GM12872 (cell line): ENCODE measurements at regions not wholly inside any gene's neighbourhood (a gene's known extent, or its start where the extent isn't known, plus 50 kb on each side); places are given as distances from the start of the nearest gene placed in this dataset.

Experiments
- CTCF ChIP-seq: IDR thresholded peaks from 3 replicates; pipeline ENCODE4 v1.5.1; 2011; ENCODE audit warnings: low read depth, mild to moderate bottlenecking, low read length, moderate library complexity; ENCODE audit not compliant: insufficient read depth

DNA sequence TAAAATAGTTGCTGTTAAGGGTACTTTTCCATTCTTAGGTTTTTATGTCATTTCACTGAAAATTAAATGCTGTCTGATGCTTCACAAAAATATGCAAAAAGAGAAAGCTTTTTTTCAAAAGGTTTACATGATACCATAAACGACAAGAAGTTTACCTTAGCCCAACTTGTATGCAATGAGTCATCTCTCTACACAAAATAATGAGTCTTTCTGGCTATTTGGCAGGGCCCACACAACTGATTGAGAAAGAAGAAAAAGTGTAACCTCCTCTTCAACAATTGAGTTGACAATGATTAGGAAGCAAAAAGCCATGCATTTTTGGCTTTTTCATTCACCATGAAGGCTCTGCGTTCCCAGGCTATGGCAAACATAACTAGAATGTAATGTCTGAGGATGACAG, 165.4 kb upstream of the CPNE8 start:
- TF ChIP-seq CTCF, result no peak

DNA sequence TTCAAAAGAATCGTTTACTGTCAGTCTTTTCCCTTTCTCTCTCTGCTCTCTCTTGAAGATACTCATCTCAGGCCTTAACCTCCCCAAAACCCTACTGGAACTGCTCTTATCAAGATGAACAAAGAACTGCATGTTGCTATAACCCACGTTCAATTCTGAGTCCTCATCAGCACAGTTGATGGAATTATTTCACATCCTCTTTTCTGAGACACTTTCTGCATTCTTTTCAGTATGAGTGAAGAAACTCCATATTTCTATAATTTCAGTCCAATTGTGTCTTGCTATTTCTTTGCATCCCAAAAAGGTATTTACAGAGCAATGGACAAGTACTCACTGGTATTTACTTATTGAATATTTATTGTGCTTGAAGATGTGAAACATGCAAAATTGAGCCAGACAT, 160.1 kb upstream of the CPNE8 start:
- no peak for TF ChIP-seq CTCF

DNA sequence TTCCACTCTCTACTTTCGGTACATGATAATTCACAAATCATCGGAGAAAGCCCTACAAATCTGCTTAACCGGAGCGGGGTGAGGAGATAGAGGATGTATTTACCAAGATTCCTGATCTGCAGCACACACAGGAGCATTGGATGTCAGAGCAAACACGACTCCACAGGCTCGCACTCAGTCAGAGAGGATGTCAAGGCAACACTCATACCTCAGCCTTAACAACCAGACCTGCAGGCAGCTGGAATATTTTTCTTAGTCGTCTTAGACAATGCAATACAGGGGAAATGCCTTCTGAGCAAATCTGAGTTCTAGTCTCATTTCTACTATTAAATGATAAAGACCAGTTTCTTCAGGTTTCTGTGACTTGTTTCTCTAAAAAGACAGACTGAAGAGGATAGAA, 159.3 kb upstream of the CPNE8 start:
- TF ChIP-seq CTCF, result no peak

GRCh38 chr12:39062266-39062996, 157.0 kb upstream of the CPNE8 start:
- TF ChIP-seq CTCF, result no peak

GRCh38 chr12:39061576-39061975, 156.2 kb upstream of the CPNE8 start:
- no peak for TF ChIP-seq CTCF

DNA sequence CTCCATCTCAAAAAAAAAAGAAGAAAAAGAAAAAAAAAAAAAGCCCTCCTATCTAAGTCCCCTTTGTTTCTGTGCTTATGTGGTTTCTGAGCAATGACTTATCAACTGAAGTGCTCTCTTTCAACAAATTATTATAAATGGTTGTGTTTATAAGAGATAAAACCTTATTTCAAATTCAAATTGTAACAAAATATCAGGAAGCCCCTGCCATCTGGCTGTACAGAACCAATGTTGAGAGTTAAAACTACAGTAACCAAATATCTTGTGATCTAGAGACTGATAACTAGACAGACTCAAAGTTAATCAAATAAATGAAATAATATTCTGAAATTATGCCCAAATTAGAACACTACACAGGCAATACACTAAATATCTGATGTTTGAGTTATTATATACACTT, 143.0 kb upstream of the CPNE8 start:
- no peak for TF ChIP-seq CTCF

DNA sequence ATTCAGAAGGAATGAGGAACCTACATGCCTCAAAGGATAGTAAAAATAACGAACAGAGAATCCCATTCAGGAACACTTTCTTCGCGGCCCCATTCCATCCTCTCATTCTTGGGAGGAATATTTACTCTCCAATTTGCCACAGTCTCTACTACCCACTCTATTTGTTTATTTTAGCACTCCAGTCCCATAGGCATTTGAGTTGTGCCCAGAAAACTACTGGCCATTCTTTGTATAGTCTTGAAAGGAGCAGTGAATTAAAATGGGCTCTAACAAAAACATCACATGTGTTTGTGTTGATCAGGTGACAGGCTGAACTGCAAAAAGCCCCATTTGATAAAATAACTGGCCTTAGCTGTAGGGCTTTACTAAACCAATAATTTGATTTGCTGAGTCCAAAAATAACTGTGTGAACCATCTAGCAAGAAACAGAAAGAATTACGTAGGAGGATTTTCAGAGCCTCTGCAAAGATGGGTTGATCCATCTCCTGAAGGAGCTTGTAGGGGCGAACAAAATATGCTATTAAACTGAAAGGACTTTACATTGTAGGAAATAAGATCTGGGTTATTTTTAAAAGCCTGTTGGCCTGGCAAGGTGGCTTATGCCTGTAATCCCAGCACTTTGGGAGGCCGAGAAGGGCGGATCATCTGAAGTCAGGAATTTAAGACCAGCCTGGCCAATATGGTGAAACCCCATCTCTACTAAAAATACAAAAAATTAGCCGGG, 142.3 kb upstream of the CPNE8 start:
- no peak for TF ChIP-seq CTCF
